Heart right ventricle (tissue), 16 donors: ENCODE measurements at regions not wholly inside any gene's neighbourhood (a gene's known extent, or its start where the extent isn't known, plus 50 kb on each side); places are given as distances from the start of the nearest gene placed in this dataset.

Source experiments
- ATAC-seq, 8 donors: fragments of 200-7000 bp; cut with Tn5 transposase; one replicate each; pipeline ENCODE4 v1.9.1; 2020; ENCODE audit warnings: mild to moderate bottlenecking in 8 of 8, moderate library complexity in 8 of 8, moderate number of reproducible peaks in 1 of 8
- DNase-seq, 2 donors: peaks; one replicate each; pipeline ENCODE4 v3.0.0-alpha.2; 2020
- H3K27ac ChIP-seq, 10 donors: fragments of 200-600 bp; sonication (generic) in 2 of 10; one replicate each; pipeline versions ENCODE4 v1.5.0 to v1.8.0; 2020 to 2022; ENCODE audit warnings: mild to moderate bottlenecking in 3 of 10
- H3K27me3 ChIP-seq, 7 donors: fragments of 200-600 bp; one replicate each; pipeline ENCODE4 v1.8.0; 2021 to 2022; ENCODE audit warnings: mild to moderate bottlenecking in 2 of 7
- H3K36me3 ChIP-seq, 9 donors: fragments of 200-600 bp; sonication (generic) in 1 of 9; one replicate each; pipeline versions ENCODE4 v1.5.0 to v1.8.0; 2020 to 2022; ENCODE audit warnings: mild to moderate bottlenecking in 2 of 9
- H3K4me1 ChIP-seq, 9 donors: fragments of 200-600 bp; sonication (generic) in 1 of 9; one replicate each; pipeline versions ENCODE4 v1.5.0 to v1.8.0; 2020 to 2022; ENCODE audit warnings: mild to moderate bottlenecking in 4 of 9
- H3K4me3 ChIP-seq, 10 donors: fragments of 200-600 bp; sonication (generic) in 2 of 10; one replicate each; pipeline versions ENCODE4 v1.5.0 to v1.8.0; 2020 to 2022; ENCODE audit warnings: mild to moderate bottlenecking in 7 of 10, moderate library complexity in 2 of 10
- H3K9me3 ChIP-seq, 11 donors: fragments of 200-600 bp in 10 of 11; sonication (generic) in 2 of 11; one replicate each; pipeline versions ENCODE4 v1.5.0 to v1.8.0; 2013 to 2022; ENCODE audit warnings: mild to moderate bottlenecking in 2 of 11, control low read depth in 1 of 11, moderate library complexity in 1 of 11
- WGBS, 2 donors: extraction: QIAGEN DNeasy Blood & Tissue Kit; methylation state at CpG; one replicate each; pipeline ENCODE4 v1.1.7; 2013; ENCODE audit warnings: inconsistent platforms in 1 of 2; 5-methylcytosine and 5-hydroxymethylcytosine counted together
- intact Hi-C, 10 donors: fragments of 100-400 bp; cut with DNase I; formaldehyde crosslinking; loops; one replicate each; pipeline versions ENCODE4 v1.11.1 to v1.14.2; 2022
- TF ChIP-seq, protein P1 (sequence below), 9 donors: fragments of 200-600 bp; sonication (generic) in 2 of 9; IDR thresholded peaks; one replicate each; pipeline versions ENCODE4 v1.5.0 to v1.8.0; 2021 to 2022; ENCODE audit warnings: antibody characterized with exemption in 9 of 9, mild to moderate bottlenecking in 5 of 9, moderate library complexity in 1 of 9
- donor health status: Arrhythmogenic right ventricular cardiomyopathy.
- donor health status: ischemic (EF 13 %, LVEDD 7.1; RV severe dilation, severe dysfunction).
- donor health status: healthy with polysubstance abuse.
- donor health status: DM: no; HTN: yes; CAD: no.
- donor health status: DM: no; HTN: no; CAD: no.
- donor health status: ischemic (EF 25% LVEDD 6.9; RV normal size, moderate dysfunction).
- donor health status: ischemic (EF 25% LVEDD 5.7; RV mildly dilated, moderate dysfunction).
- donor health status: healthy.
- donor health status: DM: yes; HTN: yes; CAD: no.
- donor health status: Ischemic cardiomyopathy.
- donor health status: ischemic (EF 35%, LVEDD 5.7; RV mildly dilated, moderate dysfunction).
- donor health status: nonischemic (EF 11% LVEDD 7.7; RV severe dilation, severe dysfunction).
- donor health status: DM: yes; HTN: yes; CAD: no.
- donor health status: PGD.
- donor health status: ischemic (EF 29% LVEDD 5.4; RV normal size, mild dysfunction).
- donor health status: nonischemic (EF 23%, LVEDD 6.1; RV moderate dilation, normal function).

DNA sequence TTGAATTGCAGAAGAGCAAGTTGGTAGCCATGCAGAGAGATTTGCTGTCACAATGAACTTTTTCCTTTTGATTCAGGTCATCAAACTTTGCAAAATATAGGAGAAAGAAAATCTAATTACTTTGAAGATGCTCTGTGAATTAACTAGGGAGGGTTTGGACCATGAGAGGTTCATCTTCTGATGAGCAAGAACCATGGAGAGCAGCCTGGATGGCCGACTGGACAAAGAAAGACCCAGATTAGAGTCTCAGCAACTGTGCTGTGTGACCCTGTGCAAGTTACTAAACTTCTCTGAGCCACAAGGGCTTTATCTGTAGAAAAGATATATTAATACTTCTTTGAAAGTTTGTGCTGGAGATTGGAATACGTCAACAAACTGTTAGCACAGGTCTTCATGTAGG is 122.6 kb upstream of the ADAMTS18 start:
- TF ChIP-seq, protein P1, sequence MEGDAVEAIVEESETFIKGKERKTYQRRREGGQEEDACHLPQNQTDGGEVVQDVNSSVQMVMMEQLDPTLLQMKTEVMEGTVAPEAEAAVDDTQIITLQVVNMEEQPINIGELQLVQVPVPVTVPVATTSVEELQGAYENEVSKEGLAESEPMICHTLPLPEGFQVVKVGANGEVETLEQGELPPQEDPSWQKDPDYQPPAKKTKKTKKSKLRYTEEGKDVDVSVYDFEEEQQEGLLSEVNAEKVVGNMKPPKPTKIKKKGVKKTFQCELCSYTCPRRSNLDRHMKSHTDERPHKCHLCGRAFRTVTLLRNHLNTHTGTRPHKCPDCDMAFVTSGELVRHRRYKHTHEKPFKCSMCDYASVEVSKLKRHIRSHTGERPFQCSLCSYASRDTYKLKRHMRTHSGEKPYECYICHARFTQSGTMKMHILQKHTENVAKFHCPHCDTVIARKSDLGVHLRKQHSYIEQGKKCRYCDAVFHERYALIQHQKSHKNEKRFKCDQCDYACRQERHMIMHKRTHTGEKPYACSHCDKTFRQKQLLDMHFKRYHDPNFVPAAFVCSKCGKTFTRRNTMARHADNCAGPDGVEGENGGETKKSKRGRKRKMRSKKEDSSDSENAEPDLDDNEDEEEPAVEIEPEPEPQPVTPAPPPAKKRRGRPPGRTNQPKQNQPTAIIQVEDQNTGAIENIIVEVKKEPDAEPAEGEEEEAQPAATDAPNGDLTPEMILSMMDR (IDR thresholded peaks at IDR 0.05) = no peak
- peaks cover 0 to 10% (median 0%) of the 10 kb centered on the region in 7 donors for H3K27me3 ChIP-seq
- intact Hi-C loops = no loop called here
- ATAC-seq (no peak), DNase-seq (no peak)
- no peak overlapping the region for H3K4me3 ChIP-seq
- 38 to 76% methylated on average over 2 of the region's 2 CpGs for WGBS, 2 donors
- H3K36me3 ChIP-seq = no peaks in the 10 kb centered on the region
- H3K27ac ChIP-seq = no peak overlapping the region
- H3K9me3 ChIP-seq = no peaks in the 10 kb centered on the region
- no peaks in the 10 kb centered on the region for H3K4me1 ChIP-seq

- WGBS, 2 donors = 80 to 81% methylated on average over 2 of the region's 2 CpGs
- no peaks in the 10 kb centered on the region for H3K36me3 ChIP-seq
Measured at GRCh38 chr16:77558786-77559185, 124.0 kb upstream of the ADAMTS18 start.

DNA sequence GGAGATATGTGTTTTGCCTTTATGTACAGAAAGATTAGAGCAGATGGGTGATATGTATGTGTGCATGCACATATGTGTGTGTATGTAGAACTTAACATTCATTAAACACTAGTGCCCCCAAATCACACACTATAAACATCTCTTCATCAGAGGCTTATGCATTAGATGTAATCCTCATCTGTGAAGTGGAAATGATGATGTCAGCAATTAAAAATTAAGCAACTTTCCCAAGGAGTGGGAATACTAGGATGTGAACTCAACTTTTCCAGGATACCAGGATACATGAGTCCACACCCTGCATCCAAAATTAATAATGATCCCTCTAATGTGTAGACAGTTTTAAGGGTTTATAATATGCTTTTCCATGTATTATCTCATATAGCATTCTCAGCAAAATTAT is 127.7 kb upstream of the ADAMTS18 start:
- Histone ChIP-seq H3K27ac (no peak overlapping the region), H3K36me3 (no peaks in the 10 kb centered on the region), H3K9me3 (no peaks in the 10 kb centered on the region), H3K27me3 (peaks cover 0 to 5% (median 0%) of the 10 kb centered on the region in 7 donors), H3K4me1 (peaks cover 0 to 4% (median 0%) of the 10 kb centered on the region in 9 donors), H3K4me3 (no peak overlapping the region)
- ATAC-seq (no peak), DNase-seq (no peak)
- TF ChIP-seq, protein P1 (IDR thresholded peaks at IDR 0.05) = no peak
- intact Hi-C loops = no loop called here

More at GRCh38 chr16:77558786-77559185, 124.0 kb upstream of the ADAMTS18 start:
- Histone ChIP-seq H3K27me3 (peaks cover 0 to 6% (median 0%) of the 10 kb centered on the region in 7 donors), H3K27ac (no peak overlapping the region), H3K9me3 (no peaks in the 10 kb centered on the region), H3K4me1 (no peaks in the 10 kb centered on the region), H3K4me3 (no peak overlapping the region)
- DNase-seq = no peak
- intact Hi-C loops = no loop called here
- ATAC-seq = no peak
- TF ChIP-seq, protein P1 (IDR thresholded peaks at IDR 0.05) = no peak

- 53 to 59% methylated on average over 5 of the region's 5 CpGs for WGBS, 2 donors
- DNase-seq = no peak
- Histone ChIP-seq H3K27ac (no peak overlapping the region), H3K9me3 (no peaks in the 10 kb centered on the region), H3K27me3 (peaks cover 0 to 9% (median 0%) of the 10 kb centered on the region in 7 donors), H3K4me3 (no peak overlapping the region), H3K36me3 (no peaks in the 10 kb centered on the region), H3K4me1 (peaks cover 0 to 12% (median 0%) of the 10 kb centered on the region in 9 donors)
- intact Hi-C loops = no loop called here
- ATAC-seq = no peak
- TF ChIP-seq, protein P1 (IDR thresholded peaks at IDR 0.05) = no peak
Measured at GRCh38 chr16:77564791-77565390, 130.1 kb upstream of the ADAMTS18 start.
